AG08395 (cell line): ENCODE measurements at regions not wholly inside any gene's neighbourhood (a gene's known extent, or its start where the extent isn't known, plus 50 kb on each side); places are given as distances from the start of the nearest gene placed in this dataset.

ENCODE experiments used
- DNase-seq: peaks from one replicate; pipeline ENCODE4 v3.0.0; 2012; ENCODE audit warnings: mixed read lengths, low spot score

DNA sequence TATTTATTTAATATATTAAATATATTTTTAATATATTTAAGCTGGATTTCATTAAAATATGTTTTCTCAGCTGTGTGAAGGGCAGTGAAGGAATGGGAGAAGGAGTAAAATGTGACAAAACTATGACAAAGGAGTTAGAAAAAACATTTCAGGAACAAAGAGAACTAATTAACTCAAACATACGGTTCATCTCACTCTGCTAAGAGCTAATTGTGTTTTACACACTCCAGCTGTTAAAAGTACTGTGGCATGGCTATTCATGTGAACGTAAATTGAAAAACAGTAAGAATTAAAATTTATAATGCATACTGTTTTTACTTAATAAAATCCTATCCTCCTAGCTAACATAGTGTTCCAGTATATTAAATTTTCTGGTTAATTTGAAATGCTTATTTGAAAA, 262.5 kb upstream of the GNAI1 start:
- no peak for DNase-seq

DNA sequence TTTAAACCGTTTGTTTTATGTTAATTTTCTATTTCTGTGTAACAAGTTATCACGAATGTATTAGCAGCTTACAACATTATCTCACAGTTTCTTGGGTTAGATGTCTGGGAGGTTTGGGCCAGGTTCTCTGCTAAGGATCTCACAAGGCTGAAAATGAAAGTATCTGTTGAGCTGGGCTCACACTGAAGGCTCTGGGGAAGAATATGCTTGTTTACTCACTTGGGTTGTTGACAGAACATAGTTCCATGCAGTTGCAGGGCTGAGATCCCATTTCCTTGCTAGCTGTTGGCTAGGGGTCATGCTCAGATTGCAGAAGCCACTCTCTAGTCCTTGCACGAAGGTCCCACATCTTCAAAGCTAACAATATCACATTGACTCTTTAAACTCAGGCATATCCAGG, 266.6 kb upstream of the GNAI1 start:
- DNase-seq = no peak

DNA sequence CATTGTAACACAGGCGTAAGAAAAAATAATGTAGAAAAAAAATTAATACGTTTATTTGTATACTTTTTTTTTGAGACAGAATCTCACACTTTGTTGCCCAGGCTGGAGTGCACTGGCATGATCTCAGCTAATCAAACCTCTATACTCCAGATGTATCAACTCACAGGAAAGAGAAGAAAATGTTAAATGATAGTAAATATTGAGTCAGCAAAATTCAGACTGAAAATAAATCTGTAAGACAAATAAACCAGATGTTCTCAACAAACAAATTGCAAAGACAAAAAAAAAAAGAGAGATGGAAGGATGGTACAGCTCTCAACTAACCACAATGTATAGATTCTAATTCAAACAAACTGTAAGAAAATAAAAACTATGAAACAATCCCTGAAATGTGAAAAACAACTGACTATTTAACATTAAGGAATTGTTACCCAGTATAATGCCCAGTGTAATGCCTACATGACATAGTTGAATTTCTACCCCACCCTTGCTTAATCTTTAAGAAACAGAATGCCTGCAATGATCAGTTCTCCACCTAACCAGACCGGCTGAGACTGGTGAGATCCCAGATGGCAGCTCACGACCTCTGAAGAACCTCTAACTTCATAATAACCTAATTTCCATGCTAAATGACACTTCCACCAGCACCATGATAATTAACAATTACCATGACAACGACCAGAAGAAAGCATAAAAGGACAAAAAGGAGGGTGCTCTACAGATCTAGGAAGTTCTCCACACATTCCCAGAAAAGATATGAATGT, 272.0 kb upstream of the GNAI1 start:
- no peak for DNase-seq

DNA sequence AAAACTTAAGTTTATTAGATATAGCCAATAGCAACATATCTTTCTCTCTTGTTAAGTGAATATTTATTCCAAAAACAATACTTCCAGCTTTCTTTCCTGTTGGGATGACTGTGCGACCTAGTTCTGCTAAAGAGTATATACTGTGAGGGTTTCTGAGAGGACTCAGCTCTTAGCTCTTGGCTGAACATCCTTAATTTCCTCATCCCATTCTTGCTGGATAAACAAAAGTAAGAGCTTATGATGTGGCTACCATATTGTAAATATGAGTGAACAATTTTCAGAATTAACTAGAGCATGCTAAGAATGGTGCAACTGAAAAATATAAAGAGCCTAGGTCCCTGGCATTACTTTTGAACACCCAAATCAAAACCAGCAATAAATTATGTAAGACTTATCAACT, 279.5 kb upstream of the GNAI1 start:
- no peak for DNase-seq

- DNase-seq = no peak
Observed at GRCh38 chr7:79854621-79855020, 280.0 kb upstream of the GNAI1 start.

GRCh38 chr7:79837915-79838314, 296.7 kb upstream of the GNAI1 start:
- no peak for DNase-seq

- no peak for DNase-seq
Observed at GRCh38 chr7:79833616-79834015, 301.0 kb upstream of the GNAI1 start.

DNA sequence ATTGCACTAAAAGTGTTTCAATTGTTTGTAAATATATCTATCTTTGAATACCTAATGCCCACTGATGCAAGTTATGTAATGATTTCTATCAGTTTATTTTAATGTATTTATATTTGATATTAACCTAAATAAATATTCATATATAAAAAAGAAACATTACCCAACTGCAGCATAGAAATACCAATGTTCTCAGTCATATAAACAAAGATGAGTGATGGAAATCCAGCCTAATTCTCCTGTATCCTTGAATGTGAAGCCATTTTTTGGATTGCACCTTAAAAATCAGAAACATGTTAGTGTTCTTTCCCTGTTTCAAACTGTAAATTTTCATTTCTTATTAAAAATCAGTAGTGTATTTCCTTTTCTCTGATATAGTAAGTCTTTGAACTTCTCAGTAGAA, 305.8 kb upstream of the GNAI1 start:
- DNase-seq = no peak

- no peak for DNase-seq
Observed at GRCh38 chr7:79823246-79823951, 311.2 kb upstream of the GNAI1 start.

DNA sequence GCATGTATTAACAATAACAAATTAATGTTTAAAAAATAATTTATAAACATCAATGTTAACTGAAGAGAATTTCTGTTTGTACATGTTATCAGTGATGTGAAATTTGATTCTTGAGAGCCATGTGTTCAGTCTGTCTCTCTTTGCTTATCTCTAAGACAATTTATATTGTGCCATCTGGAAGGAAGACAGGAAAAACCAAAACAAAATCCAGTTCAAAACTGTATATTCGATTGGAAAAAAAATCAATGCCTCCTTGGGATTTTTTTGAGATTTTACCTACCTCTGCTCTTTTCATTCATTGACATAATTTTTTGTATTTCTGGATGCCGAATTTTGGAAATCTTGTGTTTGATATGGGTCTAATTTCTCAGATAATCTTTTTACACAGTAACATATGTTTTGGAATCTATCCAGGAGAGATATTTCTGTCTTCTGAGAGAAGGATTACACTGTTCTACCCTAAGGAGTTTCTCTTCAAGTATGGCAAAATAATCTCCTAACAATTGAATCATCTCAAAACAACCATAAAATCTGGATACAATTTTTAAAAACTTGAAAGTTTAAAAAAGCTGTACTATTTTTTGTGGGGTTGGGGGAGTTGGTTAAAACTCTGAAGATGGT, 311.9 kb upstream of the GNAI1 start:
- DNase-seq = no peak

DNA sequence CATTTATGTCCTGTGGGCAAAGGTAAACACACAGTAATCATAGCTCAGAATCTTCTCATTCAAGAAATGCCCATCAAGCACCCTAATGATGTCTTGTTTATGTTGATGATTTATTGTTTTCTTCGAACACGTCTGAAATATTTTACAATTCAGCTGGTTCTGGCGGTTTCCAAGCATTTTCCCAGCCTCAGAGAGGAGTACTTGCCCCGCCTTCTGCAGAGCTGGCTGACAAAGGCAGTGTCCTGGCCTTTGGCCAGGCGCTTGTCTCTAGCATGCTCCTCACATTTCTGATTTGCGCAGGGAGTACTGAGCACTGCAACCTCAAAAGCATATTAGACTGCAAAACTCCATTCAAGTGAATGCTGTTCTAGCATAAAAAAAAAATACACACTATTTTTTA, 314.2 kb upstream of the GNAI1 start:
- DNase-seq = peak; percentile 26

DNA sequence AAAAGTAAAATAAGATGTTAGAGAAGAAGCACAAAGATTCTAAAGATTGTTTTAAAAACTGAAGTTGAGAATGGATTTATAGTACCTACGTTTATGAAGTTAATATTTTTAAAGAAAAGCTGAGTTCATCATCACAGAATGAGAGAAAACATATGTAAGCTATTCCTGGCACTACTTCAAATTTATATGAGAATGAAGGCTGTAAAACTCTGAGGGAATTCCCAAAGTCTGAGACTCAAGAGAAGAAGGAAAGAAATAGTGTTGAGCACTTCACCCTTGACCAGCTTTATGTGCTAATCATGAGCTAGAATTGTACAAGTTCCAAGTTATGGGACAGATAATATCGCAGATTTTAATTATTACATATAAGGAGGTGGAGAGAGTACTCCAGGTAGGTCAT, 323.7 kb upstream of the GNAI1 start:
- DNase-seq = no peak

- DNase-seq = peak; percentile 10
Observed at GRCh38 chr7:79806161-79806734, 328.4 kb upstream of the GNAI1 start.

GRCh38 chr7:79790656-79791262, 337.3 kb upstream of the MAGI2 start:
- no peak for DNase-seq

- DNase-seq = peak; percentile 16
Observed at GRCh38 chr7:79789584-79790345, 336.3 kb upstream of the MAGI2 start.

DNA sequence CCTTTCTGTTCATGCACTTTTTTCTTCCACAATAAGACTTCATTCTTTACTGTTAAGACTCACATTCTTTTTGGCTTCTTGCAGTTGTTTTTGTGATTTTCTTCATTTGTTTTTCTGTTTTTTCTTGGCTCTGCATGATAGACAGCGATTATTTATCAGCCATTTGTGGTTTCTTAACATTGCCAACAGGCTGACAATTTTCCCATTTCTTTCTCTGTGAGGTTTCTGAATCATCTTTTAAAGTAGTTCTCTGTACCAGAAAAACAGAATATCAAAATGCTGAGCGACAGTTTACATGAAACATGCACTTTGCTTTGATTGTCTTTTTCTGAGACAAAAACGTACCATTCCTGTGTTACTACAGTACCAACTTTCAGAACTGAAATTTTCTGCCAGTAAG, 334.2 kb upstream of the MAGI2 start:
- DNase-seq = no peak

DNA sequence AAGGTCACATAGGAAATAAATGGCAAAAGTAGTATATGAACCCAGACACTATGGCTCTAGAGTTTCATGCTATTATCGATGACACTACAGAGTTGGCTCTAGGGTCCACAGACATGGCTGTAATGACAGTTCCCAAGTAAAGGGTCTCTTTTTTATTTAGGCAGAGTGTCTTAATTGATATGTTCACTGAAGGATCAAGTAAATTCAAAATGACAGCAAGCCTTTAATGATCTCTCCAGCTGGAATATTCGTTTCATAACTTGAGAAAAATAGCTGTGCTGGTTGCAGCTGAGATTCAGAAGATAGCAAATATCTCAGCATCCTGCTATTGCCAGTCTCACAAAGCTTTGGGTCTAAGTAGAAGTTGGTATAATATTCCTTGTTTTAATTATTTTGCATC, 333.6 kb upstream of the MAGI2 start:
- DNase-seq = no peak

DNA sequence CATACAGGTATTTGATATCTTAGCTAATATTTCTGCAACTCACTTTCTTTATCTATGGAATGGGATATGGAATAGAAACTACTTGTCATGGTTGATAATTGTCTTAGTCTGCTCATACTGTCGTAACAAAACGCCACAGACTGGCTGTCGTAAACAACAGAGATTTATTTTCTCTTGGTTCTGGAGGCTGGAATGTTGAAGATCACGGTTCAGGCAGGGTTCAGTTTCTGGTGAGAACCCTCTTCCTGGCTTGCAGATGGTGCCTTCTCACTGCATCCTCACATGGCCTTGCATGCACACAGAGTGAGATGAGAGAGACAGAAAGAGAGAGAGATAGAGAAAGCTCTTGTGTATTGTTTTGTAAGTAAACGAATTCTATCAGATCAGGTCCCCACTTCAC, 332.7 kb upstream of the MAGI2 start:
- no peak for DNase-seq

- peak; percentile 27 for DNase-seq
Observed at GRCh38 chr7:79785556-79785955, 332.1 kb upstream of the MAGI2 start.

- no peak for DNase-seq
Observed at GRCh38 chr7:79782906-79783305, 329.4 kb upstream of the MAGI2 start.

GRCh38 chr7:79782256-79782655, 328.8 kb upstream of the MAGI2 start:
- DNase-seq = no peak

- no peak for DNase-seq
Observed at GRCh38 chr7:79781716-79782115, 328.2 kb upstream of the MAGI2 start.
